NCI-H460 (cell line): ENCODE measurements at regions not wholly inside any gene's neighbourhood (a gene's known extent, or its start where the extent isn't known, plus 50 kb on each side); places are given as distances from the start of the nearest gene placed in this dataset.
"Not testable (repeated sequence)": the region's sequence is repeated elsewhere in the genome, so short reads cannot be mapped to it uniquely, and the experiment has no call there.

ENCODE experiments used
- DNase-seq: peaks from one replicate; pipeline ENCODE4 v3.0.0-alpha.2; 2016; ENCODE audit warnings: low read depth; ENCODE audit errors: extremely low read depth

GRCh38 chr5:94102849-94103248 is 361.4 kb upstream of the POU5F2 start:
- no peak for DNase-seq

GRCh38 chr5:94097384-94097783 is 356.0 kb upstream of the POU5F2 start:
- not testable (repeated sequence) for DNase-seq

GRCh38 chr5:94094793-94095441 is 353.5 kb upstream of the POU5F2 start:
- no peak for DNase-seq

GRCh38 chr5:94093300-94093699 is 351.9 kb upstream of the POU5F2 start:
- no peak for DNase-seq

GRCh38 chr5:94086635-94087034 is 345.2 kb upstream of the POU5F2 start:
- peak; percentile 16 for DNase-seq

GRCh38 chr5:94086194-94086593 is 344.8 kb upstream of the POU5F2 start:
- no peak for DNase-seq

GRCh38 chr5:94082405-94082804 is 341.0 kb upstream of the POU5F2 start:
- no peak for DNase-seq

- DNase-seq = no peak
Measured at GRCh38 chr5:94081088-94081487, 339.7 kb upstream of the POU5F2 start.

- no peak for DNase-seq
Measured at GRCh38 chr5:94080390-94080789, 339.0 kb upstream of the POU5F2 start.

GRCh38 chr5:94072116-94072515 is 330.7 kb upstream of the POU5F2 start:
- DNase-seq = no peak

GRCh38 chr5:94066437-94067207 is 325.2 kb upstream of the POU5F2 start:
- no peak for DNase-seq

GRCh38 chr5:94064025-94064424 is 322.6 kb upstream of the POU5F2 start:
- DNase-seq = no peak

GRCh38 chr5:94057655-94058054 is 316.3 kb upstream of the POU5F2 start:
- no peak for DNase-seq

- DNase-seq = no peak
Measured at GRCh38 chr5:94057217-94057616, 315.8 kb upstream of the POU5F2 start.

GRCh38 chr5:94049307-94049922 is 308.0 kb upstream of the POU5F2 start:
- not testable (repeated sequence) for DNase-seq

- DNase-seq = no peak
Measured at GRCh38 chr5:94045839-94046782, 304.7 kb upstream of the POU5F2 start.

GRCh38 chr5:94043311-94043710 is 301.9 kb upstream of the POU5F2 start:
- DNase-seq = no peak

GRCh38 chr5:94040591-94041148 is 299.3 kb upstream of the POU5F2 start:
- DNase-seq = no peak

GRCh38 chr5:94039101-94039500 is 297.7 kb upstream of the POU5F2 start:
- DNase-seq = no peak

- DNase-seq = no peak
Measured at GRCh38 chr5:94031631-94032030, 290.2 kb upstream of the POU5F2 start.
